Vagina (tissue), 2 donors: ENCODE measurements at regions not wholly inside any gene's neighbourhood (a gene's known extent, or its start where the extent isn't known, plus 50 kb on each side); places are given as distances from the start of the nearest gene placed in this dataset.

Experiments used
- DNase-seq, 2 donors: peaks; one replicate each; pipeline ENCODE4 v3.0.0-alpha.2; 2017; ENCODE audit errors: extremely low spot score in 2 of 2
- H3K27ac ChIP-seq: fragments of 200-600 bp; sonication (generic); one replicate; pipeline ENCODE4 v1.5.1; 2019
- H3K27me3 ChIP-seq: fragments of 200-600 bp; sonication (generic); one replicate; pipeline ENCODE4 v1.5.1; 2019
- H3K36me3 ChIP-seq, 2 donors: fragments of 200-600 bp; sonication (generic); one replicate each; pipeline ENCODE4 v1.5.1; 2017 to 2019
- H3K4me1 ChIP-seq: fragments of 200-600 bp; sonication (generic); one replicate; pipeline ENCODE4 v1.5.1; 2019
- H3K4me3 ChIP-seq, 2 donors: fragments of 200-600 bp; sonication (generic); 1 replicate in 1 of 2; 2 replicates in 1 of 2; pipeline ENCODE4 v1.5.1; 2016 to 2019
- H3K9me3 ChIP-seq: fragments of 200-600 bp; sonication (generic); one replicate; pipeline ENCODE4 v1.5.1; 2019
- POLR2A ChIP-seq, 2 donors: fragments of 450-650 bp; IDR thresholded peaks; one replicate each; pipeline ENCODE4 v1.6.1; 2017; ENCODE audit warnings: antibody characterized with exemption in 2 of 2, mild to moderate bottlenecking in 2 of 2, moderate library complexity in 2 of 2
- POLR2AphosphoS5 ChIP-seq, 2 donors: sonication (generic); formaldehyde crosslinking; IDR thresholded peaks; one replicate each; pipeline ENCODE4 v1.9.0; 2017; ENCODE audit warnings: antibody characterized with exemption in 2 of 2, mild to moderate bottlenecking in 2 of 2, low read depth in 1 of 2; ENCODE audit not compliant: insufficient read depth in 1 of 2
- intact Hi-C: fragments of 100-400 bp; cut with DNase I; formaldehyde crosslinking; loops from one replicate; pipeline ENCODE4 v1.15.1; 2023
- TF ChIP-seq, protein P1 (sequence below), 3 experiments: fragments of 450-650 bp in 2 of 3; fragments of 200-600 bp in 1 of 3; sonication (generic) in 1 of 3; IDR thresholded peaks; one replicate each; pipeline ENCODE4 v1.5.1; 2017 to 2019; ENCODE audit warnings: antibody characterized with exemption in 3 of 3, mild to moderate bottlenecking in 2 of 3, moderate library complexity in 2 of 3

DNA sequence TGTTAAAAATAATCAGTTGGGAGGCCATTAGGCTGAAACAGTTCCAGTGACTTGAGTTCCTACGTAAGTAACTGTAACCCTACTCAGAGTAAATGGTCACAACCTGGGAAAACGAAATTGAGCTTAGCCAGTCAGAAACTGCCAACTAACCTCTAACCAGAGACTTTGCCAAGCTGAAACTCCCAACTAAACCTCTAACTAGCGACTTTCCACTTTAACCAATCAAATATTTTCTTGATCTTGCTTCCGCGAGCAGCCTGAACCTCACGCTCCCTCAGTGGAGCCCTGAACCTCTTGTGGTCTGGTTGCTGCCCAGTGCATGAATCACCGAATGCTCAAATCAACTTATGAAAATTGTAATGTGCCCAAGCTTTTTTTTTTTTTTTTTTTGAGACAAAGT is 156.2 kb downstream of the MED10 start:
- TF ChIP-seq, protein P1, sequence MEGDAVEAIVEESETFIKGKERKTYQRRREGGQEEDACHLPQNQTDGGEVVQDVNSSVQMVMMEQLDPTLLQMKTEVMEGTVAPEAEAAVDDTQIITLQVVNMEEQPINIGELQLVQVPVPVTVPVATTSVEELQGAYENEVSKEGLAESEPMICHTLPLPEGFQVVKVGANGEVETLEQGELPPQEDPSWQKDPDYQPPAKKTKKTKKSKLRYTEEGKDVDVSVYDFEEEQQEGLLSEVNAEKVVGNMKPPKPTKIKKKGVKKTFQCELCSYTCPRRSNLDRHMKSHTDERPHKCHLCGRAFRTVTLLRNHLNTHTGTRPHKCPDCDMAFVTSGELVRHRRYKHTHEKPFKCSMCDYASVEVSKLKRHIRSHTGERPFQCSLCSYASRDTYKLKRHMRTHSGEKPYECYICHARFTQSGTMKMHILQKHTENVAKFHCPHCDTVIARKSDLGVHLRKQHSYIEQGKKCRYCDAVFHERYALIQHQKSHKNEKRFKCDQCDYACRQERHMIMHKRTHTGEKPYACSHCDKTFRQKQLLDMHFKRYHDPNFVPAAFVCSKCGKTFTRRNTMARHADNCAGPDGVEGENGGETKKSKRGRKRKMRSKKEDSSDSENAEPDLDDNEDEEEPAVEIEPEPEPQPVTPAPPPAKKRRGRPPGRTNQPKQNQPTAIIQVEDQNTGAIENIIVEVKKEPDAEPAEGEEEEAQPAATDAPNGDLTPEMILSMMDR (IDR thresholded peaks at IDR 0.05), result no peak
- Histone ChIP-seq H3K27ac (no peak overlapping the region), H3K27me3 (no peaks in the 10 kb centered on the region), H3K4me1 (no peaks in the 10 kb centered on the region), H3K4me3 (no peak overlapping the region), H3K9me3 (no peaks in the 10 kb centered on the region), H3K36me3 (no peaks in the 10 kb centered on the region)
- intact Hi-C loops, result no loop called here
- peak in 1 of 2 donors; percentile 49 for DNase-seq

DNA sequence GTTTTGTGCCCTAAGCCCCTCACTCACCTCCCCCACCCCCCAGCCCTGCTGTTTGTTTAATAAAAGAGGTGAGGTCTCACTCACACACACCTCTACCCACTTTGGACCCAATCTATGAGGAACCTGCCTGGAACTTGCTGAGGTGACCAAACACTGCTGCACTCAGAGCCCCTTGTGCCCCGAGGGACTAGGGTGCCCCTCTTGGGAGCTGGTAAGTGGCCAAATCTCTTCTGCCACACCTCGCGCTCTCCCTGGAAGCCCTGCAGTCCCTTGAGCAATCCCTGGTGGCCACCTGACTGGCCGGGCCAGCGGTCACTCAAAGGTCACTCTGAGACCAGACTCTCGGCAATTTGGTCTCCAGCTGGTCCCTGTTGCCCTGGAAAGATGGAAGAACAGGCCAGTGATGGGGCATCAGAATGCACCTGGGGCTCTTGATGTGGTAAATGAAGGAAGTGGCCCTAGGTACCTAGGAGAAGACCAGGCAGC is 157.2 kb downstream of the MED10 start:
- Histone ChIP-seq H3K9me3 (no peaks in the 10 kb centered on the region), H3K27me3 (no peaks in the 10 kb centered on the region), H3K4me1 (no peaks in the 10 kb centered on the region), H3K4me3 (no peak overlapping the region), H3K27ac (no peak overlapping the region), H3K36me3 (no peaks in the 10 kb centered on the region)
- TF ChIP-seq, protein P1 (IDR thresholded peaks at IDR 0.05), result no peak
- TF ChIP-seq POLR2AphosphoS5 (IDR thresholded peaks at IDR 0.05; ENCODE audit: insufficient read depth in 1 of 2, low read depth in 1 of 2), result no peak
- no peak for TF ChIP-seq POLR2A (IDR thresholded peaks at IDR 0.05)
- intact Hi-C loops, result no loop called here
- peak in 1 of 2 donors; percentile 94 for DNase-seq

DNA sequence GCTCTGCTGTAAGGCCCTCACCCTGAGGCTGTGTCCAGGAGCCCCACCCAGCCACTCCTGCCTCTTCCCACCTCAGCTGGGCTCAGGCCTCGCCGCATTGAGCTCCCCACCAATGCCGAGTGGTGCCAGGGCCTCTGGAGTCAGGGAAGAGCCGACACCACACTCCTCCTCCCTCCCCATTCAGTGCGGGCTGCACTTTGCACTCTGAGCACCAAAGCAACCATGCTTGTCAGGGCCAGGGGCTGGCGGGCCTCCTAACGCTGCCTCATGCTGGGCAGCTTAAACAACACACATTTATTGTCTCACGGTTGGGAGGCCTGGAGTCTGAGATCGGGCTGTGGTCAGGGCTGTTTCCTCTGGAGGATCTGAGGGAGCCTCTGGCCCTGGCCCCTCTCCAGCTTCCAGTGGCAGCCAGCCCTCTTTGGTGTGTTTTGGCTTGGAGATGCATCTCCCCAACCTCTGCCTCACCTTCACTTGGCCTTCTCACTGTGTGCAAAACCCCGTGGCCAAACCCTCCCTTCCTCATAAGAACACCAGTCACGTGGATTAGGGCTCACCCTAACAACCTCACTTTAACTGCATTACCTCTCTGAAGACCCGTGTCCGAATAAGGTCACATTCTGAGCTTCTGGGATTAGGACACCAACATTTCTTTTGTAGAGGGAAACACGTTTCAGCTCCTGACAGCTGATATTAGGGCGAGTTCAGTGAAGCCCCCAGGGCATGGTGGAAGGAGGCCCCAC is 157.8 kb downstream of the MED10 start:
- Histone ChIP-seq H3K9me3 (no peaks in the 10 kb centered on the region), H3K27ac (no peak overlapping the region), H3K4me3 (no peak overlapping the region), H3K4me1 (no peaks in the 10 kb centered on the region), H3K27me3 (no peaks in the 10 kb centered on the region), H3K36me3 (no peaks in the 10 kb centered on the region)
- intact Hi-C loops, result no loop called here
- TF ChIP-seq, protein P1 (IDR thresholded peaks at IDR 0.05), result no peak
- no peak for TF ChIP-seq POLR2AphosphoS5 (IDR thresholded peaks at IDR 0.05; ENCODE audit: insufficient read depth in 1 of 2, low read depth in 1 of 2)
- no peak for TF ChIP-seq POLR2A (IDR thresholded peaks at IDR 0.05)
- DNase-seq, result peak; percentile 69 to 77

DNA sequence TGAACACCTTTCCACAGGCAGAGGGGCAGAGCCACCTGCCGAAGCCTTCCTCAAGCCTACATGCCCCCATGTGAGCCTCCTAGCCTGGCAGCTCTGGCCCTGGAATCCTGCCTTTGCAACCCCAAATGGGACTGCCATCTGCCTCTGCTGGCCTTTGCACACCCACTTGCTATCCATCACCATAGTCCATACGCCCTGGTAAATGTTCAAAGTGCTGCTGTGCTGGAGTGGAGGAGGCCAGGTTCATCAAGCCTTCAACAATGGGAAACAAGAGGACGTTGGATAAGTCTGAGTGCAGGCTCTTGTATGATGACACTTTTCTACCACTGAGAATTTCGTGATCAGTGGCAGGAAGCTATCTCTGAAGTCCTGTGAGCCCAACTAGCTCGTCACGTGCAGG is 159.8 kb downstream of the MED10 start:
- H3K9me3 ChIP-seq, result no peaks in the 10 kb centered on the region
- TF ChIP-seq POLR2AphosphoS5 (IDR thresholded peaks at IDR 0.05; ENCODE audit: insufficient read depth in 1 of 2, low read depth in 1 of 2), result no peak
- TF ChIP-seq POLR2A (IDR thresholded peaks at IDR 0.05), result no peak
- TF ChIP-seq, protein P1 (IDR thresholded peaks at IDR 0.05), result no peak
- H3K4me1 ChIP-seq, result no peaks in the 10 kb centered on the region
- DNase-seq, result peak in 1 of 2 donors; percentile 87
- no peaks in the 10 kb centered on the region for H3K36me3 ChIP-seq
- H3K4me3 ChIP-seq, result no peak overlapping the region
- intact Hi-C loops, result no loop called here
- no peak overlapping the region for H3K27ac ChIP-seq
- no peaks in the 10 kb centered on the region for H3K27me3 ChIP-seq

DNA sequence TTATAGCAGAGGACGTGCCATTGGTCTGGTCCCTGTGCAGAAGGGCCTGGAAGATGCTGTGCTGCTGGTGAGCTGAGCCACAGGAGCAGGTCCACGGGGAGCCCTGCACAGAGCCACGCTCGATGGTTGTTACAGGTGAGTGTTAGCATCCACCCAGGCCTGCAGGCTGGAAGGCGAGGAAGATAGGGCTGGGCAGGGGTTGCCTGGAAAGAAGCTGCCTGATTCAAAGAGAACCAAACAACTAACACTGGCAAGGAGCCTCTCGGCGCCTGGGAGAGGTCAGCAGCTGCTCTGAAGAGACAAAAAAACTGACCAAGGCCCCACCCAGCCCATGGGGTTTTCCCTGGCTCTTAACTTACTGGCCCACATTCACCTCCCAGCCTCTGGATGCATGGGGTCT is 160.2 kb downstream of the MED10 start:
- H3K4me1 ChIP-seq, result no peaks in the 10 kb centered on the region
- no peaks in the 10 kb centered on the region for H3K27me3 ChIP-seq
- no peaks in the 10 kb centered on the region for H3K9me3 ChIP-seq
- TF ChIP-seq POLR2A (IDR thresholded peaks at IDR 0.05) (no peak), POLR2AphosphoS5 (IDR thresholded peaks at IDR 0.05; ENCODE audit: insufficient read depth in 1 of 2, low read depth in 1 of 2) (no peak)
- TF ChIP-seq, protein P1 (IDR thresholded peaks at IDR 0.05), result no peak
- peak; percentile 74 to 81 for DNase-seq
- no peak overlapping the region for H3K27ac ChIP-seq
- no peaks in the 10 kb centered on the region for H3K36me3 ChIP-seq
- H3K4me3 ChIP-seq, result no peak overlapping the region
- intact Hi-C loops, result no loop called here
